Prostate gland (tissue), 2 donors: ENCODE measurements at regions not wholly inside any gene's neighbourhood (a gene's known extent, or its start where the extent isn't known, plus 50 kb on each side); places are given as distances from the start of the nearest gene placed in this dataset.

Experiments
- POLR2A ChIP-seq: fragments of 450-650 bp; IDR thresholded peaks from one replicate; pipeline ENCODE4 v1.6.1; 2016; ENCODE audit warnings: antibody characterized with exemption, mild to moderate bottlenecking
- POLR2AphosphoS5 ChIP-seq: sonication (generic); formaldehyde crosslinking; IDR thresholded peaks from one replicate; pipeline ENCODE4 v1.6.1; 2017; ENCODE audit warnings: antibody characterized with exemption
- TF ChIP-seq, protein P1 (sequence below), 4 experiments: fragments of 200-600 bp in 2 of 4; fragments of 450-650 bp in 2 of 4; sonication (generic) in 2 of 4; IDR thresholded peaks; 1 replicate in 3 of 4; 2 replicates in 1 of 4; pipeline ENCODE4 v1.5.1; 2016 to 2019; ENCODE audit warnings: antibody characterized with exemption in 4 of 4, mild to moderate bottlenecking in 2 of 4, moderate library complexity in 2 of 4

DNA sequence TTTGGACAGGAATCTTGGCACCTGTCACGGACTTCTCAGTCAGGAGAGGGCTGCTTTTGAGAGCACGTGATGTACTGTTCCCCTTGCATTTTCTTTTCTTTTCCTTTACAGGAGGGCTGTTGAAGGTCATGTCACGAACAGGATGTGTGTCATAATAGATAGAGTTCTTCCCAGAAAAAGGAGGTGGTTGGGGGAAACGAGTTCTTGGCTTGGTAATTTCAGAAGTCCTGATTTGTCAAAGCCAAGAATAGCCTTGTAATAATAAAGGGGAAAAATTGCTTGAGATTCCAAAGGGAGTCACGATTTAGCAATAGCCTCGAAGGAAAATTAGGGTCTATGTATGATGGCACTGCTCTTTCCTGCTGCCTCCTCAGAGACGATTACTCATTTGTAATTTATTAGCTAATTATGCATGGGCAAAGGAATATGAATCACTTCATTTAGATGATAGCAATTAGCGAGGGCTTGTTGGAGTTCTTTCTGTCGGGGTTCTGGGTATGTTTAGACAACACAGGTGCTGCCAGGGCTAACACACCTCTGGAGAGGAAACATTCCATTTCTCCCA lies 277.7 kb upstream of the N4BP1 start:
- TF ChIP-seq, protein P1, sequence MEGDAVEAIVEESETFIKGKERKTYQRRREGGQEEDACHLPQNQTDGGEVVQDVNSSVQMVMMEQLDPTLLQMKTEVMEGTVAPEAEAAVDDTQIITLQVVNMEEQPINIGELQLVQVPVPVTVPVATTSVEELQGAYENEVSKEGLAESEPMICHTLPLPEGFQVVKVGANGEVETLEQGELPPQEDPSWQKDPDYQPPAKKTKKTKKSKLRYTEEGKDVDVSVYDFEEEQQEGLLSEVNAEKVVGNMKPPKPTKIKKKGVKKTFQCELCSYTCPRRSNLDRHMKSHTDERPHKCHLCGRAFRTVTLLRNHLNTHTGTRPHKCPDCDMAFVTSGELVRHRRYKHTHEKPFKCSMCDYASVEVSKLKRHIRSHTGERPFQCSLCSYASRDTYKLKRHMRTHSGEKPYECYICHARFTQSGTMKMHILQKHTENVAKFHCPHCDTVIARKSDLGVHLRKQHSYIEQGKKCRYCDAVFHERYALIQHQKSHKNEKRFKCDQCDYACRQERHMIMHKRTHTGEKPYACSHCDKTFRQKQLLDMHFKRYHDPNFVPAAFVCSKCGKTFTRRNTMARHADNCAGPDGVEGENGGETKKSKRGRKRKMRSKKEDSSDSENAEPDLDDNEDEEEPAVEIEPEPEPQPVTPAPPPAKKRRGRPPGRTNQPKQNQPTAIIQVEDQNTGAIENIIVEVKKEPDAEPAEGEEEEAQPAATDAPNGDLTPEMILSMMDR (IDR thresholded peaks at IDR 0.05), result no peak
- TF ChIP-seq POLR2A (no peak), POLR2AphosphoS5 (no peak)
